CD14-positive monocyte (primary cell): ENCODE measurements at regions not wholly inside any gene's neighbourhood (a gene's known extent, or its start where the extent isn't known, plus 50 kb on each side); places are given as distances from the start of the nearest gene placed in this dataset.

Source experiments
- DNase-seq, 3 donors: peaks; one replicate each; pipeline ENCODE4 v3.0.0-alpha.2; 2011 to 2022
- H2AFZ ChIP-seq: 2 replicates; pipeline ENCODE4 v1.6.0; 2012; ENCODE audit warnings: mild to moderate bottlenecking, low read depth, low read length, inconsistent platforms; ENCODE audit not compliant: insufficient read depth, poor library complexity, severe bottlenecking
- H3K27ac ChIP-seq, 2 donors: 1 replicate in 1 of 2; 2 replicates in 1 of 2; pipeline ENCODE4 v1.5.1; 2012 to 2013; ENCODE audit warnings: low read length in 2 of 2, control low read depth in 1 of 2, inconsistent platforms in 1 of 2, low read depth in 1 of 2, mild to moderate bottlenecking in 1 of 2
- H3K27me3 ChIP-seq, 2 donors: one replicate each; pipeline versions ENCODE4 v1.6.0 to v1.6.1; 2011 to 2013; ENCODE audit warnings: low read length in 2 of 2; ENCODE audit not compliant: control insufficient read depth in 2 of 2, insufficient read depth in 2 of 2
- H3K36me3 ChIP-seq, 2 donors: replicated peaks in 1 of 2; 1 replicate in 1 of 2; 2 replicates in 1 of 2; pipeline versions ENCODE4 v1.5.1 to v1.6.1; 2012 to 2013; ENCODE audit warnings: low read length in 2 of 2, control low read depth in 1 of 2, inconsistent platforms in 1 of 2, mild to moderate bottlenecking in 1 of 2; ENCODE audit not compliant: insufficient read depth in 2 of 2, control insufficient read depth in 1 of 2
- H3K4me1 ChIP-seq, 2 donors: 1 replicate in 1 of 2; 2 replicates in 1 of 2; pipeline versions ENCODE4 v1.5.1 to v1.6.1; 2012 to 2013; ENCODE audit warnings: low read length in 2 of 2, control low read depth in 1 of 2, inconsistent platforms in 1 of 2, mild to moderate bottlenecking in 1 of 2, moderate library complexity in 1 of 2; ENCODE audit not compliant: insufficient read depth in 2 of 2, control insufficient read depth in 1 of 2
- H3K4me2 ChIP-seq: replicated peaks from 2 replicates; pipeline ENCODE3; 2012; ENCODE audit warnings: low read length, moderate library complexity, mild to moderate bottlenecking; ENCODE audit not compliant: poor library complexity, severe bottlenecking; ENCODE audit errors: extremely low read depth
- H3K4me3 ChIP-seq, 3 experiments: fragments of 200-600 bp in 1 of 3; sonication (generic) in 1 of 3; replicated peaks in 1 of 3; 1 replicate in 2 of 3; 2 replicates in 1 of 3; pipeline ENCODE4 v1.5.1; 2011 to 2013; ENCODE audit warnings: low read length in 3 of 3, mild to moderate bottlenecking in 3 of 3, control low read depth in 2 of 3, low read depth in 2 of 3, inconsistent platforms in 1 of 3, moderate library complexity in 1 of 3
- H3K79me2 ChIP-seq: 2 replicates; pipeline ENCODE4 v1.6.0; 2012; ENCODE audit warnings: mild to moderate bottlenecking, control low read depth, inconsistent platforms, low read length, moderate library complexity; ENCODE audit not compliant: insufficient read depth
- H3K9ac ChIP-seq: 2 replicates; pipeline ENCODE4 v1.6.0; 2017; ENCODE audit warnings: low read length, mild to moderate bottlenecking; ENCODE audit not compliant: insufficient read depth, poor library complexity, severe bottlenecking
- H3K9me3 ChIP-seq, 2 donors: replicated peaks in 1 of 2; 1 replicate in 1 of 2; 2 replicates in 1 of 2; pipeline versions ENCODE4 v1.5.1 to v1.6.1; 2012 to 2013; ENCODE audit warnings: low read length in 2 of 2, control low read depth in 1 of 2; ENCODE audit not compliant: control insufficient read depth in 1 of 2, insufficient read depth in 1 of 2
- H4K20me1 ChIP-seq: 2 replicates; pipeline ENCODE4 v1.6.0; 2012; ENCODE audit warnings: mild to moderate bottlenecking, low read length, control low read depth, moderate library complexity; ENCODE audit not compliant: insufficient read depth
- H3K27ac Mint-ChIP-seq, 7 donors: one replicate each; pipeline ENCODE4 v1.8.0; 2020; ENCODE audit warnings: mild to moderate bottlenecking in 7 of 7, mixed read lengths in 7 of 7, moderate library complexity in 6 of 7, inconsistent platforms in 2 of 7
- H3K27me3 Mint-ChIP-seq, 3 donors: one replicate each; pipeline ENCODE4 v1.8.0; 2021 to 2022; ENCODE audit warnings: low read depth in 3 of 3, mild to moderate bottlenecking in 3 of 3, mixed read lengths in 3 of 3, moderate library complexity in 3 of 3, inconsistent platforms in 1 of 3
- H3K36me3 Mint-ChIP-seq, 2 donors: one replicate each; pipeline ENCODE4 v1.8.0; 2020; ENCODE audit warnings: mixed read lengths in 2 of 2, inconsistent platforms in 1 of 2, mild to moderate bottlenecking in 1 of 2
- H3K4me1 Mint-ChIP-seq: one replicate; pipeline ENCODE4 v1.8.0; 2020; ENCODE audit warnings: mild to moderate bottlenecking, mixed read lengths
- H3K4me3 Mint-ChIP-seq, 2 donors: one replicate each; pipeline ENCODE4 v1.8.0; 2020; ENCODE audit warnings: mild to moderate bottlenecking in 2 of 2, mixed read lengths in 2 of 2, moderate library complexity in 1 of 2
- H3K9me3 Mint-ChIP-seq, 7 donors: one replicate each; pipeline ENCODE4 v1.8.0; 2020 to 2022; ENCODE audit warnings: mixed read lengths in 7 of 7, mild to moderate bottlenecking in 6 of 7, moderate library complexity in 6 of 7, inconsistent platforms in 2 of 7
- CTCF ChIP-seq: fragments of 200-600 bp; IDR thresholded peaks from one replicate; pipeline ENCODE4 v1.8.0; 2022; ENCODE audit warnings: antibody characterized with exemption, mild to moderate bottlenecking
- WGBS: methylation state at CpG from one replicate; pipeline ENCODE4 v1.1.5; 2013; ENCODE audit warnings: missing lambda C conversion rate; ENCODE audit not compliant: insufficient coverage; 5-methylcytosine and 5-hydroxymethylcytosine counted together
- intact Hi-C, 2 donors: fragments of 100-400 bp; cut with micrococcal nuclease; formaldehyde crosslinking; loops; one replicate each; pipeline versions ENCODE4 v1.15.0 to v1.15.1; 2023

DNA sequence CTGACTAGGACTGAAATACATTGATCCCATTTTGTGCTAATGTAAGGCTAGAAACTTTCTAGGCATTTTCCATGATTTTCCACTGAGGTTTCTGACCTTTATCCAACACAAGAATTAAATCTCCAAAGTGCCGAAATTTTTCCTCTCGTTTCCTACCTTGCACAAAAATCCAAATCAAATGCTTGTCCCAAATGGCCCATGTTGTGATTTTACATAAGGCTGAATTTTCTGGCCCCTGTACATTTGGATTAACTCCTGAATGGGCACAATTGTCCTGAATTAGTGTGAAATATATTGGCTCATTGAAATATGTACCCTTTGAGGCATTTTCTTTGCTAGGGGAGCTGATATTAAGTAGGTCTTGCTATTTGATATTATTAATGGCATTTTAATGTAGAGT, 105.6 kb upstream of the CBLB start:
- no peak for TF ChIP-seq CTCF
- no peak overlapping the region for H3K9ac ChIP-seq
- no peaks in the 10 kb centered on the region for H3K27me3 ChIP-seq
- H3K36me3 ChIP-seq: no peaks in the 10 kb centered on the region
- intact Hi-C loops: no loop called here
- no peak overlapping the region for H3K4me3 ChIP-seq
- peaks cover 12 to 17% of the 10 kb centered on the region in 2 donors for H3K9me3 ChIP-seq
- H3K4me1 ChIP-seq: peaks cover 6 to 7% of the 10 kb centered on the region in 2 donors
- Mint-ChIP-seq H3K9me3 (peaks cover 12 to 18% (median 14%) of the 10 kb centered on the region in 7 donors), H3K27me3 (peaks cover 0 to 2% (median 0%) of the 10 kb centered on the region in 3 donors), H3K36me3 (peaks cover 2 to 6% of the 10 kb centered on the region in 2 donors), H3K4me3 (no peak overlapping the region), H3K4me1 (peaks cover 7% of the 10 kb centered on the region), H3K27ac (no peak overlapping the region)
- H4K20me1 ChIP-seq: no peaks in the 10 kb centered on the region
- no peak overlapping the region for H3K27ac ChIP-seq
- H2AFZ ChIP-seq: no peak overlapping the region
- H3K4me2 ChIP-seq: no peak overlapping the region
- no peak for DNase-seq
- no peaks in the 10 kb centered on the region for H3K79me2 ChIP-seq
- no CpG with 5 or more reads among the region's 2 CpGs for WGBS

- Histone ChIP-seq H3K9me3 (peaks cover 9 to 13% of the 10 kb centered on the region in 2 donors), H3K27me3 (no peaks in the 10 kb centered on the region), H3K36me3 (no peaks in the 10 kb centered on the region), H3K79me2 (no peaks in the 10 kb centered on the region), H3K4me3 (no peak overlapping the region), H2AFZ (no peak overlapping the region), H3K4me2 (no peak overlapping the region), H3K27ac (no peak overlapping the region), H4K20me1 (no peaks in the 10 kb centered on the region), H3K9ac (no peak overlapping the region), H3K4me1 (no peaks in the 10 kb centered on the region)
- WGBS: no CpG with 5 or more reads among the region's 2 CpGs
- no peak for DNase-seq
- H3K4me1 Mint-ChIP-seq: no peaks in the 10 kb centered on the region
- no peak for TF ChIP-seq CTCF
- H3K27ac Mint-ChIP-seq: no peak overlapping the region
- peaks cover 2 to 6% of the 10 kb centered on the region in 2 donors for H3K36me3 Mint-ChIP-seq
- peaks cover 7 to 13% (median 10%) of the 10 kb centered on the region in 7 donors for H3K9me3 Mint-ChIP-seq
- H3K4me3 Mint-ChIP-seq: no peak overlapping the region
- intact Hi-C loops: no loop called here
- H3K27me3 Mint-ChIP-seq: peaks cover 0 to under 1% (median 0%) of the 10 kb centered on the region in 3 donors
Measured at GRCh38 chr3:105976196-105976595, 107.4 kb upstream of the CBLB start.
